ENCODE measurements at regions not wholly inside any gene's neighbourhood (a gene's known extent, or its start where the extent isn't known, plus 50 kb on each side); places are given as distances from the start of the nearest gene placed in this dataset.
A peak's percentile ranks its signal among the peaks of the same experiment; 100 is the strongest.

- no peaks in the 10 kb centered on the region for H3K4me1 Mint-ChIP-seq (ENCODE audit: low read depth, unreplicated experiment)
- H3K27ac Mint-ChIP-seq (ENCODE audit: unreplicated experiment), result no peak overlapping the region
- no peaks in the 10 kb centered on the region for H3K27me3 Mint-ChIP-seq (ENCODE audit: insufficient read depth, unreplicated experiment)
- no peak overlapping the region for H3K4me3 ChIP-seq (ENCODE audit: low read depth, low read length)
- TF ChIP-seq, protein P1, sequence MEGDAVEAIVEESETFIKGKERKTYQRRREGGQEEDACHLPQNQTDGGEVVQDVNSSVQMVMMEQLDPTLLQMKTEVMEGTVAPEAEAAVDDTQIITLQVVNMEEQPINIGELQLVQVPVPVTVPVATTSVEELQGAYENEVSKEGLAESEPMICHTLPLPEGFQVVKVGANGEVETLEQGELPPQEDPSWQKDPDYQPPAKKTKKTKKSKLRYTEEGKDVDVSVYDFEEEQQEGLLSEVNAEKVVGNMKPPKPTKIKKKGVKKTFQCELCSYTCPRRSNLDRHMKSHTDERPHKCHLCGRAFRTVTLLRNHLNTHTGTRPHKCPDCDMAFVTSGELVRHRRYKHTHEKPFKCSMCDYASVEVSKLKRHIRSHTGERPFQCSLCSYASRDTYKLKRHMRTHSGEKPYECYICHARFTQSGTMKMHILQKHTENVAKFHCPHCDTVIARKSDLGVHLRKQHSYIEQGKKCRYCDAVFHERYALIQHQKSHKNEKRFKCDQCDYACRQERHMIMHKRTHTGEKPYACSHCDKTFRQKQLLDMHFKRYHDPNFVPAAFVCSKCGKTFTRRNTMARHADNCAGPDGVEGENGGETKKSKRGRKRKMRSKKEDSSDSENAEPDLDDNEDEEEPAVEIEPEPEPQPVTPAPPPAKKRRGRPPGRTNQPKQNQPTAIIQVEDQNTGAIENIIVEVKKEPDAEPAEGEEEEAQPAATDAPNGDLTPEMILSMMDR (IDR thresholded peaks at IDR 0.05; ENCODE audit: insufficient read depth in 1 of 2, low read depth in 1 of 2, low read length in 1 of 2, severe bottlenecking in 1 of 2, unreplicated experiment in 1 of 2), result no peak
- intact Hi-C loops (cut with micrococcal nuclease; ENCODE audit: unreplicated experiment), result no loop called here
- peaks cover 8% of the 10 kb centered on the region for H3K9me3 Mint-ChIP-seq (ENCODE audit: unreplicated experiment)
- DNase-seq, result peak in 1 of 2 experiments; percentile 37
- ChIA-PET CTCF (no interaction called here), POLR2A (no interaction called here)
- no peaks in the 10 kb centered on the region for H3K36me3 Mint-ChIP-seq (ENCODE audit: insufficient read depth, unreplicated experiment)
- H3K9me3 ChIP-seq, result peaks cover 14% of the 10 kb centered on the region; the same call in 1 of the 2 replicates
- no peaks in the 10 kb centered on the region for H3K36me3 ChIP-seq (ENCODE audit: control insufficient read depth, insufficient read depth, low read length)
- no TSS peak for BruUV-seq (replicated peaks)
- no peaks in the 10 kb centered on the region for H3K4me1 ChIP-seq
- no peak overlapping the region for H3K4me3 Mint-ChIP-seq (ENCODE audit: unreplicated experiment)
- H3K27me3 ChIP-seq (replicated peaks; ENCODE audit: control insufficient read depth, insufficient read depth, low read length), result no peaks in the 10 kb centered on the region
Measured at GRCh38 chr2:195252018-195252417, 405.0 kb upstream of the SLC39A10 start.

GRCh38 chr2:195251214-195251613 lies 405.8 kb upstream of the SLC39A10 start:
- H3K36me3 Mint-ChIP-seq (ENCODE audit: insufficient read depth, unreplicated experiment), result no peaks in the 10 kb centered on the region
- no peaks in the 10 kb centered on the region for H3K27me3 Mint-ChIP-seq (ENCODE audit: insufficient read depth, unreplicated experiment)
- CTCF ChIA-PET, result no interaction called here
- H3K4me3 Mint-ChIP-seq (ENCODE audit: unreplicated experiment), result no peak overlapping the region
- H3K4me1 ChIP-seq, result no peaks in the 10 kb centered on the region
- TF ChIP-seq, protein P1 (IDR thresholded peaks at IDR 0.05; ENCODE audit: insufficient read depth in 1 of 2, low read depth in 1 of 2, low read length in 1 of 2, severe bottlenecking in 1 of 2, unreplicated experiment in 1 of 2), result no peak
- H3K36me3 ChIP-seq (ENCODE audit: control insufficient read depth, insufficient read depth, low read length), result no peaks in the 10 kb centered on the region
- H3K27ac Mint-ChIP-seq (ENCODE audit: unreplicated experiment), result no peak overlapping the region
- intact Hi-C loops (cut with micrococcal nuclease; ENCODE audit: unreplicated experiment), result no loop called here
- no TSS peak for BruUV-seq (replicated peaks)
- POLR2A ChIA-PET, result no interaction called here
- no peaks in the 10 kb centered on the region for H3K27me3 ChIP-seq (replicated peaks; ENCODE audit: control insufficient read depth, insufficient read depth, low read length)
- H3K4me3 ChIP-seq (ENCODE audit: low read depth, low read length), result no peak overlapping the region
- peaks cover 18% of the 10 kb centered on the region; the same call in 1 of the 2 replicates for H3K9me3 ChIP-seq
- no peak for DNase-seq
- peaks cover 16% of the 10 kb centered on the region for H3K9me3 Mint-ChIP-seq (ENCODE audit: unreplicated experiment)
- H3K4me1 Mint-ChIP-seq (ENCODE audit: low read depth, unreplicated experiment), result no peaks in the 10 kb centered on the region

DNA sequence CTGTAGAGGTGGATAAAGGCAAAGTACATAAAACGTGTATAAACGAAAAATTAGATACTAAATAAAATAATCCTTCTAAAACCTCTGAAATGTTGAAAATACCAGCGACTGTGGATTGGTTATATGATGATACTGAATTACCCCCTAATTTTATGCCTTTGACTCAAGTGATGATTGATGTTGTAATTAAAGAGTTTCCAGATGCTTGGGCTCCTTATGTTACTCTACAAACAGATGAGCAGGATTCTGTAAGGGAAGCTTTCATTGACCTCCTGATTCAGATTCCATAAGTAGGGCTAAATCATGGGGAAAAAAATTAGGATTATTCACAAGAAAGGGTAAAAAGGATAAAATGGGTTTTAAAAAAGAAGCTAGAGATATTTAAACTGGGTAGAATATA lies 418.2 kb upstream of the SLC39A10 start:
- Histone ChIP-seq H3K36me3 (ENCODE audit: control insufficient read depth, insufficient read depth, low read length) (no peaks in the 10 kb centered on the region), H3K9me3 (no peaks in the 10 kb centered on the region), H3K4me1 (no peaks in the 10 kb centered on the region), H3K27me3 (replicated peaks; ENCODE audit: control insufficient read depth, insufficient read depth, low read length) (no peaks in the 10 kb centered on the region), H3K4me3 (ENCODE audit: low read depth, low read length) (no peak overlapping the region)
- no peaks in the 10 kb centered on the region for H3K27me3 Mint-ChIP-seq (ENCODE audit: insufficient read depth, unreplicated experiment)
- TF ChIP-seq, protein P1 (IDR thresholded peaks at IDR 0.05; ENCODE audit: insufficient read depth in 1 of 2, low read depth in 1 of 2, low read length in 1 of 2, severe bottlenecking in 1 of 2, unreplicated experiment in 1 of 2), result no peak
- no peak overlapping the region for H3K4me3 Mint-ChIP-seq (ENCODE audit: unreplicated experiment)
- no peak overlapping the region for H3K27ac Mint-ChIP-seq (ENCODE audit: unreplicated experiment)
- DNase-seq, result no peak
- peaks cover 3% of the 10 kb centered on the region for H3K9me3 Mint-ChIP-seq (ENCODE audit: unreplicated experiment)
- H3K36me3 Mint-ChIP-seq (ENCODE audit: insufficient read depth, unreplicated experiment), result no peaks in the 10 kb centered on the region
- POLR2A ChIA-PET, result no interaction called here
- no peaks in the 10 kb centered on the region for H3K4me1 Mint-ChIP-seq (ENCODE audit: low read depth, unreplicated experiment)
- CTCF ChIA-PET, result no interaction called here
- intact Hi-C loops (cut with micrococcal nuclease; ENCODE audit: unreplicated experiment), result no loop called here
- no TSS peak for BruUV-seq (replicated peaks)
